ENCODE measurements at regions not wholly inside any gene's neighbourhood (a gene's known extent, or its start where the extent isn't known, plus 50 kb on each side); places are given as distances from the start of the nearest gene placed in this dataset.

DNA sequence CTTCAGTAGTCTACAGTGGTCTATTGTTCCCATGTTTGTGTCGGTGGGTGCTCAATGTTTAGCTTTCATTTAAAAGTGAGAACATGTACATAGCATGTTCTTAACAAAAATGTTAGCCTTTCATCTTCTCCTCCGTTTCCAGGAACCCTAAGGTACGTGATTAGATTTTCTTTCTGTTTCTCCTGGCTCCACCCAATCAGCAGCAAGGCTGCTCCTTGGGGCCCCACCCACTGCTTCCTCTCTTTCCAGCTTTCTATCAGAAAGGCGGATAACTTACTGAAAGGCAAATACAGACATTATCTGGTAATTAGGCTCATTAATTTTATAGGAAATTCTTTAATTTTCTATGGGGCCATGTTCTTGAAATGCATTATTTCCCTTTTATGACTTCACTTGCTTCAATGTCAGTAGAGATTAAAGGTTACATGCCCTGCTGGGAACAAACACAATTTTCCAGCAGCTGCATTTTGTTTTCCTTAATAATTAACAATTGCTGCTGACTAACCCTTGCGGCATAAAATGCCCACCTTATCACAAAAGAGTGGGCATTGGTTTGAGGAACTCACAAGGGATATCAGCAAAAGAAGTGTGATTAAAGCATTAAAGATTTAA is 324.9 kb upstream of the SNX7 start:
- H3K4me3 ChIP-seq (ENCODE audit: extremely low read depth, insufficient read depth, low read length, poor library complexity, severe bottlenecking), result no peak overlapping the region
- WGBS, 2 experiments (ENCODE audit: insufficient coverage in 2 of 2), result 90% methylated on average over 3 of the region's 5 CpGs; no CpG with 5 or more reads in 1 of the 2 experiments
- H3K27ac ChIP-seq (ENCODE audit: low read depth, low read length, severe bottlenecking), result no peak overlapping the region

DNA sequence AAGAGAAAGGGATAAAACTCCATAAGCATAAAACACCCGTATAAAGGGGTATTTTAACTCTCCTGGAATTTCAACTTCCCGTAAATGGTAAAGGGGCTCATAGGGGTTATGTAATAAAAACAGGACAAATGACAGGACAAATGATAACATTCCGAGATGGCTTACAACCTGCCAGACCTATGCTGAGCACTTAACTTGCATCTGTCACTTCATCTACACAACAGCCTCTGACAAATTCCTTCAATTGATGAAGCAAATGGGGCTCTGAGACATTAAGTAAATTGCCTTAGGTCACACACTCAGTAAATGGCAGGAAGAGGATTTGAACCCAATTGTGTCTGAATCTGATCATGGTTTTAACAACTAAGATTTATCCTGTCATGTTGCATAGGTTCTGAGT is 327.6 kb upstream of the SNX7 start:
- 100% methylated on average over 1 of the region's 3 CpGs; no CpG with 5 or more reads in 1 of the 2 experiments for WGBS, 2 experiments (ENCODE audit: insufficient coverage in 2 of 2)
- Histone ChIP-seq H3K4me1 (ENCODE audit: control insufficient read depth, insufficient read depth, low read length, poor library complexity, severe bottlenecking) (peaks cover 2% of the 10 kb centered on the region), H3K36me3 (ENCODE audit: control insufficient read depth, insufficient read depth, low read length) (no peaks in the 10 kb centered on the region), H3K27ac (ENCODE audit: low read depth, low read length, severe bottlenecking) (no peak overlapping the region), H3K9me3 (ENCODE audit: control insufficient read depth, low read length) (peaks cover 5% of the 10 kb centered on the region), H3K4me3 (ENCODE audit: extremely low read depth, insufficient read depth, low read length, poor library complexity, severe bottlenecking) (no peak overlapping the region)

More for the DNA sequence above, 324.9 kb upstream of the SNX7 start:
- Histone ChIP-seq H3K9me3 (ENCODE audit: control insufficient read depth, low read length) (no peaks in the 10 kb centered on the region), H3K36me3 (ENCODE audit: control insufficient read depth, insufficient read depth, low read length) (no peaks in the 10 kb centered on the region), H3K4me1 (ENCODE audit: control insufficient read depth, insufficient read depth, low read length, poor library complexity, severe bottlenecking) (no peaks in the 10 kb centered on the region)

DNA sequence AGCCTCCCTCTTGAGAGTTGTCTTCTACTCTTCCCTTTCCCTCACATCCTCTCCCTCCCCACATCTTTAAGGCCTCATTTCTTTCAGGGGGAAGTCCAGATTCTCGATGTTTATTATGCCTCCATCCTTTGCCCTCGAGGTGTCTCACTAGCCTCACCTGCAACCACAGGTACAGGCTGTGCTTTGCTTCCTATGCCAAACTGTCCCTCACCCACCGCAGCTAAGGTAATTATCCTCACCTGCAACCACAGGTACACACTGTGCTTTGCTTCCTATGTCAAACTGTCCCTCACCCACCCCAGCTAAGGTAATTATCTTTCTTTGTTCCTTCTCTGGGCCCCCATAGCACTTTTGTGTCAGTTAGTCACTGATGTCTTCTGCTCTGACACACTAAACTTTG is 328.1 kb upstream of the SNX7 start:
- WGBS, 2 experiments (ENCODE audit: insufficient coverage in 2 of 2), result 71 to 97% methylated on average over 2 to 3 of the region's 3 CpGs
- Histone ChIP-seq H3K4me3 (ENCODE audit: extremely low read depth, insufficient read depth, low read length, poor library complexity, severe bottlenecking) (no peak overlapping the region), H3K36me3 (ENCODE audit: control insufficient read depth, insufficient read depth, low read length) (no peaks in the 10 kb centered on the region), H3K9me3 (ENCODE audit: control insufficient read depth, low read length) (peaks cover 5% of the 10 kb centered on the region), H3K27ac (ENCODE audit: low read depth, low read length, severe bottlenecking) (no peak overlapping the region), H3K4me1 (ENCODE audit: control insufficient read depth, insufficient read depth, low read length, poor library complexity, severe bottlenecking) (peaks cover 3% of the 10 kb centered on the region)

DNA sequence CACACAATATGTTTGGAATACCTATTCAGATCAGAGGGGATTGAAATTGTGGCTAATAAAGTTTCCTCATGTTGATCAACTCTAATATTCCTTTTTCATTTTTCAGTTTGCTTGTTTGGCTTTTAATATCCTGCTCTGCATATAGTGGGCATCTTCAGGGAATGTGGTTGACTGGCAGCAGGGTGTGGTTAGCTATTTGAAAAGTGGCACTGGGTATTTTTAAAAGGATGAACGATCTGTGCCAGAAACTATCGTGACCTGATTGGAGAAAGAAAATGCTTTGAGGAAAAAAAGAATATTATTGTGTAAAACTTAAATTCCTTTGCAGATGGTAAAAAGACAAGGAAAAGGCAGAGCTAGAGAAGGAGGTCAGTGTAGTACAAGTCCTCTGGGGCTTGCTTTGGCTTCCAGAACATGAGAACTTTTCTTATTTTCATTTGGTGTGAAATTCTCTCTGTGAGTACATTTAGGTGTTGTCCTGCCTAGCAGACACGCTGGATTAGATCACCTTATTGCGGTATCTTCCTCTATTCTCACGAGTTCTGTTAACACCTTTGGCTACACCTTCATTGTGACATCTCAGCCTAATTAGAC is 329.7 kb upstream of the SNX7 start:
- WGBS, 2 experiments (ENCODE audit: insufficient coverage in 2 of 2), result 79 to 100% methylated on average over 2 of the region's 5 CpGs
- H3K4me1 ChIP-seq (ENCODE audit: control insufficient read depth, insufficient read depth, low read length, poor library complexity, severe bottlenecking), result peaks cover 16% of the 10 kb centered on the region

DNA sequence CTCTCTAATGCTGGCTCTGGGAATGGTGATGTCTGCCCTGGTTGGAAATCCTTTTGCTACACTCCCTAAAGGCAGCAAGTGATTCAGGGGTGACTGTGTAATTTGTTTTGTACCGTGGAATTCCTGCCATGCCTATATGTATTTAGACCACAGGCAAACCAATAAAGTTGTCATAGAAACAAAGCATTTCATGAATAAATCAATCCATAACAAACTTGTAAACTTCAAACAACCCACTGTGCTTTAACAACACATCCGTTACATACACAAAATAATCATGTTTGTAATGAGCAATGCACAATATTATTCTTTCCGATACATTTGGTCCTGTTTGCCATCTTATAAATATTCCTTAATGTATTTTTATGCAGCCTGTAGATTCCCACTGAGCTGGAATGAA is 330.3 kb upstream of the SNX7 start:
- no peaks in the 10 kb centered on the region for H3K36me3 ChIP-seq (ENCODE audit: control insufficient read depth, insufficient read depth, low read length)
- peaks cover 20% of the 10 kb centered on the region for H3K4me1 ChIP-seq (ENCODE audit: control insufficient read depth, insufficient read depth, low read length, poor library complexity, severe bottlenecking)
- WGBS, 2 experiments (ENCODE audit: insufficient coverage in 2 of 2), result 100% methylated on average over 1 of the region's 3 CpGs; no CpG with 5 or more reads in 1 of the 2 experiments
- H3K27ac ChIP-seq (ENCODE audit: low read depth, low read length, severe bottlenecking), result peak overlapping the region; percentile 41
- H3K4me3 ChIP-seq (ENCODE audit: extremely low read depth, insufficient read depth, low read length, poor library complexity, severe bottlenecking), result no peak overlapping the region
- H3K9me3 ChIP-seq (ENCODE audit: control insufficient read depth, low read length), result peaks cover 5% of the 10 kb centered on the region

More for the DNA sequence above, 329.7 kb upstream of the SNX7 start:
- H3K4me3 ChIP-seq (ENCODE audit: extremely low read depth, insufficient read depth, low read length, poor library complexity, severe bottlenecking), result no peak overlapping the region
- H3K36me3 ChIP-seq (ENCODE audit: control insufficient read depth, insufficient read depth, low read length), result no peaks in the 10 kb centered on the region
- H3K27ac ChIP-seq (ENCODE audit: low read depth, low read length, severe bottlenecking), result peak overlapping the region; percentile 41
- peaks cover 5% of the 10 kb centered on the region for H3K9me3 ChIP-seq (ENCODE audit: control insufficient read depth, low read length)

- no CpG with 5 or more reads among the region's 3 CpGs for WGBS, 2 experiments (ENCODE audit: insufficient coverage in 2 of 2)
These were observed 331.3 kb upstream of the SNX7 start for GRCh38 chr1:98330224-98330623.

GRCh38 chr1:98328855-98329254 is 332.7 kb upstream of the SNX7 start:
- H3K36me3 ChIP-seq (ENCODE audit: control insufficient read depth, insufficient read depth, low read length), result no peaks in the 10 kb centered on the region
- H3K4me3 ChIP-seq (ENCODE audit: extremely low read depth, insufficient read depth, low read length, poor library complexity, severe bottlenecking), result no peak overlapping the region
- no peak overlapping the region for H3K27ac ChIP-seq (ENCODE audit: low read depth, low read length, severe bottlenecking)
- H3K9me3 ChIP-seq (ENCODE audit: control insufficient read depth, low read length), result peaks cover 5% of the 10 kb centered on the region
- H3K4me1 ChIP-seq (ENCODE audit: control insufficient read depth, insufficient read depth, low read length, poor library complexity, severe bottlenecking), result peaks cover 40% of the 10 kb centered on the region

More at GRCh38 chr1:98330224-98330623, 331.3 kb upstream of the SNX7 start:
- Histone ChIP-seq H3K36me3 (ENCODE audit: control insufficient read depth, insufficient read depth, low read length) (no peaks in the 10 kb centered on the region), H3K27ac (ENCODE audit: low read depth, low read length, severe bottlenecking) (no peak overlapping the region), H3K4me1 (ENCODE audit: control insufficient read depth, insufficient read depth, low read length, poor library complexity, severe bottlenecking) (peaks cover 30% of the 10 kb centered on the region), H3K9me3 (ENCODE audit: control insufficient read depth, low read length) (peaks cover 5% of the 10 kb centered on the region), H3K4me3 (ENCODE audit: extremely low read depth, insufficient read depth, low read length, poor library complexity, severe bottlenecking) (no peak overlapping the region)

DNA sequence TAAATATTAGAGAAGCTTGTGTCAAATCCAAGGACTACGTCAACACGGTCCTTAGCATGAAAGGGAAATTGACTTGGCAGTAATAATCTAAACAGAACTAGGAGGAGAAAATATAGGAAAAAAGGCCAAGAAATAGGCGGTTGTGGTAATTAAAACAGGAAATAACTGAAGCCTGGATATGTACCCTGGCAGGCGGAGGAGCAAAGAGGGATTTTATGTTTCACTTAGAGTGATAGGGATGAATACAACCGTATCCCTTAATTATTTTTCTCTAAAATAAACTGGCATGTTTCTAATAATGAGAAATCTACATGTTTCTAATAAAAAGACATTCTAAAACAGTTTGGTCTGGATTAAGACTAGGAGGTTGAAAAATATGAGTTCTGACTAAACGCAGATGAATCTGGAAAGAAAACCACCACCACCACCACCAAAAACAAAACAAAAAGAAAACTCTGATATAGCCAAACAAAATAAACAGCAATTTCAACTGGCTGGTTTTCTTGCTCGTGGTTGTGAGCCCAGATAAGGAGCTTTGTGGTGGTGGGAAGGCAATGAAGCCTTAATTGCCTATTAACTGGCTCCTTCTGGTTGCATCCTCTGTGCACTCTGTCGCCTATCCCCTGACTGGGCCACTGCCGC is 334.2 kb upstream of the SNX7 start:
- no peak overlapping the region for H3K4me3 ChIP-seq (ENCODE audit: extremely low read depth, insufficient read depth, low read length, poor library complexity, severe bottlenecking)
- H3K27ac ChIP-seq (ENCODE audit: low read depth, low read length, severe bottlenecking), result no peak overlapping the region
- no peaks in the 10 kb centered on the region for H3K36me3 ChIP-seq (ENCODE audit: control insufficient read depth, insufficient read depth, low read length)
- H3K4me1 ChIP-seq (ENCODE audit: control insufficient read depth, insufficient read depth, low read length, poor library complexity, severe bottlenecking), result peaks cover 50% of the 10 kb centered on the region
- peaks cover 5% of the 10 kb centered on the region for H3K9me3 ChIP-seq (ENCODE audit: control insufficient read depth, low read length)
- 83 to 87% methylated on average over 4 to 5 of the region's 9 CpGs for WGBS, 2 experiments (ENCODE audit: insufficient coverage in 2 of 2)

- 90 to 100% methylated on average over 1 of the region's 7 CpGs for WGBS, 2 experiments (ENCODE audit: insufficient coverage in 2 of 2)
- Histone ChIP-seq H3K36me3 (ENCODE audit: control insufficient read depth, insufficient read depth, low read length) (no peaks in the 10 kb centered on the region), H3K27ac (ENCODE audit: low read depth, low read length, severe bottlenecking) (peak overlapping the region; percentile 6), H3K4me1 (ENCODE audit: control insufficient read depth, insufficient read depth, low read length, poor library complexity, severe bottlenecking) (peaks cover 50% of the 10 kb centered on the region), H3K4me3 (ENCODE audit: extremely low read depth, insufficient read depth, low read length, poor library complexity, severe bottlenecking) (no peak overlapping the region), H3K9me3 (ENCODE audit: control insufficient read depth, low read length) (peaks cover 9% of the 10 kb centered on the region)
These were observed 335.7 kb upstream of the SNX7 start for GRCh38 chr1:98325646-98326440.

DNA sequence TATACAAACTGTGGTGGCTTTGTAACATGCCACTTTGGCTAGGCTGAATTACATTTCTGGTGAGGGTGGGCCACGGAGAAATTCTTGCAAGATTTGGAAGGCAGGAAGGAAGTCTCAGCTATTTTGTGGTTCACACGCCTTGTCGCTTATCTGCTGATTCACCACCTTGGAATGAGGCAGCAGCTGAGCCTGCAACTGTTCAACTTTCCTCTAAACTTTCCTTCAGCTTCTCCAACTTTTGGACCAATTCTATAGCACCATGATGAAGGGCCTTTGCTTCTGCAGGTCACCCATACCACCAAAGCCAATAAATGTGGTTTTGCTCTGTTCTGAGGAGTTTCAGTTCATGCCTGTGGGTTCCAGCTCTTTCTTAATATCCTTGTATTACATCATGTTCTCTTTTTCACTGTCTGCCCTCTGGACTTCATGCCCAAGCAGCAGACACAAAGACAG is 337.6 kb upstream of the SNX7 start:
- H3K4me3 ChIP-seq (ENCODE audit: extremely low read depth, insufficient read depth, low read length, poor library complexity, severe bottlenecking), result no peak overlapping the region
- no peaks in the 10 kb centered on the region for H3K36me3 ChIP-seq (ENCODE audit: control insufficient read depth, insufficient read depth, low read length)
- H3K27ac ChIP-seq (ENCODE audit: low read depth, low read length, severe bottlenecking), result peak overlapping the region; percentile 98
- WGBS, 2 experiments (ENCODE audit: insufficient coverage in 2 of 2), result 3 to 19% methylated on average over 3 of the region's 3 CpGs
- H3K4me1 ChIP-seq (ENCODE audit: control insufficient read depth, insufficient read depth, low read length, poor library complexity, severe bottlenecking), result peaks cover 48% of the 10 kb centered on the region
- peaks cover 4% of the 10 kb centered on the region for H3K9me3 ChIP-seq (ENCODE audit: control insufficient read depth, low read length)
